ENCODE measurements at regions not wholly inside any gene's neighbourhood (a gene's known extent, or its start where the extent isn't known, plus 50 kb on each side); places are given as distances from the start of the nearest gene placed in this dataset.

GRCh38 chr20:54342258-54342920 is 133.0 kb upstream of the DOK5 start:
- H3K4me1 ChIP-seq (ENCODE audit: control insufficient read depth, insufficient read depth, low read length): no peaks in the 10 kb centered on the region; the same call in 1 of the 2 replicates
- intact Hi-C loops (cut with micrococcal nuclease; ENCODE audit: unreplicated experiment) (no loop called here), in situ Hi-C loops (cut with HindIII; ENCODE audit: low pct_unique_long_range_greater_than_20kb, low sequenced_read_pairs) (no loop called here)
- no peaks in the 10 kb centered on the region for H3K27me3 ChIP-seq (ENCODE audit: control insufficient read depth, insufficient read depth, low read length)
- ATAC-seq (no peak), DNase-seq (ENCODE audit: low read depth, low spot score) (no peak)
- H3K4me3 ChIP-seq (ENCODE audit: low read depth in 2 of 2, low read length in 2 of 2): no peak overlapping the region
- CTCF ChIA-PET: no interaction called here
- POLR2A ChIA-PET: no interaction called here
- H3K36me3 ChIP-seq (ENCODE audit: control insufficient read depth, insufficient read depth, low read length): no peaks in the 10 kb centered on the region
- TF ChIP-seq REST (IDR thresholded peaks at IDR 0.05; ENCODE audit: insufficient read depth in 1 of 2, low read depth in 2 of 2, low read length in 1 of 2) (no peak), CTCF (IDR thresholded peaks at IDR 0.05) (no peak), SIN3A (IDR thresholded peaks at IDR 0.05; ENCODE audit: borderline replicate concordance, insufficient read depth, low read depth, low read length) (no peak), POLR2AphosphoS5 (IDR thresholded peaks at IDR 0.05; ENCODE audit: low read depth, low read length) (no peak), TCF7L2 (IDR thresholded peaks at IDR 0.05; ENCODE audit: low read depth, low read length) (no peak)
- BruUV-seq (replicated peaks): no TSS peak
- H3K9me3 ChIP-seq (ENCODE audit: control insufficient read depth, insufficient read depth, low read depth, low read length): no peaks in the 10 kb centered on the region
- H3K27ac ChIP-seq (ENCODE audit: low read length): no peak overlapping the region

GRCh38 chr20:54343099-54343498 is 132.3 kb upstream of the DOK5 start:
- Histone ChIP-seq H3K4me1 (ENCODE audit: control insufficient read depth, insufficient read depth, low read length) (no peaks in the 10 kb centered on the region; the same call in 1 of the 2 replicates), H3K9me3 (ENCODE audit: control insufficient read depth, insufficient read depth, low read depth, low read length) (no peaks in the 10 kb centered on the region), H3K27ac (ENCODE audit: low read length) (no peak overlapping the region), H3K27me3 (ENCODE audit: control insufficient read depth, insufficient read depth, low read length) (no peaks in the 10 kb centered on the region), H3K36me3 (ENCODE audit: control insufficient read depth, insufficient read depth, low read length) (no peaks in the 10 kb centered on the region), H3K4me3 (ENCODE audit: low read depth in 2 of 2, low read length in 2 of 2) (no peak overlapping the region)
- intact Hi-C loops (cut with micrococcal nuclease; ENCODE audit: unreplicated experiment) (no loop called here), in situ Hi-C loops (cut with HindIII; ENCODE audit: low pct_unique_long_range_greater_than_20kb, low sequenced_read_pairs) (no loop called here)
- ATAC-seq: no peak
- ChIA-PET POLR2A (no interaction called here), CTCF (no interaction called here)
- DNase-seq (ENCODE audit: low read depth, low spot score): no peak
- no TSS peak for BruUV-seq (replicated peaks)
- TF ChIP-seq SIN3A (IDR thresholded peaks at IDR 0.05; ENCODE audit: borderline replicate concordance, insufficient read depth, low read depth, low read length): no peak
- no peak for TF ChIP-seq POLR2AphosphoS5 (IDR thresholded peaks at IDR 0.05; ENCODE audit: low read depth, low read length)
- no peak for TF ChIP-seq TCF7L2 (IDR thresholded peaks at IDR 0.05; ENCODE audit: low read depth, low read length)
- TF ChIP-seq REST (IDR thresholded peaks at IDR 0.05; ENCODE audit: insufficient read depth in 1 of 2, low read depth in 2 of 2, low read length in 1 of 2): no peak
- no peak for TF ChIP-seq CTCF (IDR thresholded peaks at IDR 0.05)
